Erythroblast (primary cell): ENCODE measurements at regions not wholly inside any gene's neighbourhood (a gene's known extent, or its start where the extent isn't known, plus 50 kb on each side); places are given as distances from the start of the nearest gene placed in this dataset.
A peak's percentile ranks its signal among the peaks of the same experiment; 100 is the strongest.

ENCODE experiments used
- DNase-seq, 2 experiments: peaks; one replicate each; lab custom pipeline; 2025; lab: John Stamatoyannopoulos, UW
- GATA1 ChIP-seq: IDR thresholded peaks from 2 replicates; pipeline ENCODE4 v1.6.1; 2011; ENCODE audit warnings: low read depth, mild to moderate bottlenecking, control low read depth, low read length, moderate library complexity
- POLR2A ChIP-seq: IDR thresholded peaks from 2 replicates; pipeline ENCODE4 v1.6.1; 2011; ENCODE audit warnings: mild to moderate bottlenecking, low read length

GRCh38 chr6:119610754-119611153 lies 261.2 kb upstream of the MAN1A1 start:
- DNase-seq = no peak

DNA sequence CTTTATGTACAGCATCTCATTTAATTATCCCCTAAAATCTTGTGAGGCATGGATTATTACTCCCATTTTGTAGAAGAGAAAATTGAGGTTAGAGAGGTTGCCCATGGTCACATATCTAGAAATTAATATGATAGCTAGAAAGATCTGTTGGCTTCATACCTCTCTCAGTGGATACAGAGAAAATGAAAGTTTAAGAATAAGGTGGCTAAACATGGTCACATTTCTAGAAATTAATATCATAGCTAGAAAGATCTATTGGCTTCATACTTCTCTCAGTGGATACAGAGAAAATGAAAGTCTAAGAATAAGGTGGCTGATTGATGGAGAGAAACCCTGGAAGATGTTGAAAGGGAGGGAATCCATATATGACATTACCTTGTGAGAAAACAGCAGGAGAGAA lies 260.7 kb upstream of the MAN1A1 start:
- TF ChIP-seq GATA1 (no peak), POLR2A (no peak)
- DNase-seq = no peak

More at GRCh38 chr6:119610754-119611153, 261.2 kb upstream of the MAN1A1 start:
- TF ChIP-seq POLR2A (no peak), GATA1 (no peak)

GRCh38 chr6:119609865-119610264 lies 260.3 kb upstream of the MAN1A1 start:
- TF ChIP-seq GATA1 = no peak
- no peak for TF ChIP-seq POLR2A
- no peak for DNase-seq

GRCh38 chr6:119608994-119609393 lies 259.4 kb upstream of the MAN1A1 start:
- no peak for DNase-seq
- TF ChIP-seq GATA1 (no peak), POLR2A (no peak)

- DNase-seq = no peak
- no peak for TF ChIP-seq GATA1
- no peak for TF ChIP-seq POLR2A
Measured at GRCh38 chr6:119604124-119604523, 254.6 kb upstream of the MAN1A1 start.

- no peak for DNase-seq
- TF ChIP-seq GATA1 (no peak), POLR2A (no peak)
Measured at GRCh38 chr6:119603501-119603900, 253.9 kb upstream of the MAN1A1 start.

DNA sequence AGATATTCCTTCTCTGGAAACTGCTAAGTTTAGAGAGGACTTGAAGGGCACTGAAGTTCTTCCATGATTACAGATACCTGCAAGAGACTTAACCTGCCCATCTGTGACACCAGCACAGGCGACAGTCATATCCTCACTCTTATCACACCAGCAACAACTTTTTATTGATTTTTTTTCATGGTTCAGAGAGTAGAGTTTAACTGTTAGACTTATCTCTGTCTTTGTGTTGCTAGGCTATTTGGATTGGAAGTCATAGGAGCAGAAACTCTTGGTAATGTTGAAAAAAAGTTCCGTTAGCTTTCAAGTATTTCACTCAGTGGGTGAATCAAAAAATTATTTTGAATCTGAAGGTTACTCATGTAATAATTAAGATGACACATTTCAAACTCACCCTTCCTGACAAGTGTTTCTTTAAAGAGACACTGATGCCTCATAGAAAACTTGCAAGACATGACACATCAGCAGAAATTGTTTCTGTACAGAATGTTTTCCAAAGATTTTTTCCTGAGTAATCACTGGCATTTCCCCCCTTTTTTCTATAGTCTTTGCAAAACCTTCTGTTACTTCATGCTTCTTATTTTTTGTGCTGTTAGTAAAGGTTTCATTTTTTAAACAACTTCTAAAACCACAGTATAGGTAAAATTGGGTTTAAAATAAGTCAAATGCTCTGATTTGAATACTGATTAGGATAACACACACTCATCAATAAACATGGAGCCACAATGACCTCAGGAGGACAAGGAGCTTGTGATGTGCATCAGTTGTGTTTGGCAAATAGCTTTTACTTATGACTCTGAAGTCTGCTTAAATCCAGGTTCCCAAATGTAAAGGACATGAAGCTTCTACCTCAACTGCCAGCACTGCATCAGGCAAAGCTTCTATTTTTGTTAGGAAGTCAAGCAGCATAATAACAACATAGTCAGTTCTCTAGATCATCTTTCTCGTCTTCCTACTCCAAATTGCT lies 252.9 kb upstream of the MAN1A1 start:
- no peak for TF ChIP-seq POLR2A
- TF ChIP-seq GATA1 = no peak
- no peak for DNase-seq

DNA sequence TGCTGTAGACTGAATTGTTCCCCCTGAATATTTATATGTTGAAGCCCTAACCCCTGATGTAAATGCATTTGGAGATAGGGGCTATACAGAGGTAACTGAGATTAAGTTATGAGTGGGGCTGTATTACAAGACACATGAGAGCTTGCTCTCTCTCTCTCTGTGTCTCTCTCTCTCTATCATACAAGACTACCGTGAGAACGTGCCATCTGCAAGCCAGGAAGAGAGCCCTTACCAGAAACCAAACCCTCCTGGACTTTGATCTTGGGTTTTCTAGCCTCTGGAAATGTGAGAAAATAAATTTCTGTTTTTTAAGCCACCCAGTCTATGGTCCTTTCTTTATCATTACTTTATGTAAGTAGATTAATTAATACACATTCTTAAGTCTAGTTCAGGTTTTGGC lies 249.3 kb upstream of the MAN1A1 start:
- TF ChIP-seq POLR2A = no peak
- no peak for TF ChIP-seq GATA1

DNA sequence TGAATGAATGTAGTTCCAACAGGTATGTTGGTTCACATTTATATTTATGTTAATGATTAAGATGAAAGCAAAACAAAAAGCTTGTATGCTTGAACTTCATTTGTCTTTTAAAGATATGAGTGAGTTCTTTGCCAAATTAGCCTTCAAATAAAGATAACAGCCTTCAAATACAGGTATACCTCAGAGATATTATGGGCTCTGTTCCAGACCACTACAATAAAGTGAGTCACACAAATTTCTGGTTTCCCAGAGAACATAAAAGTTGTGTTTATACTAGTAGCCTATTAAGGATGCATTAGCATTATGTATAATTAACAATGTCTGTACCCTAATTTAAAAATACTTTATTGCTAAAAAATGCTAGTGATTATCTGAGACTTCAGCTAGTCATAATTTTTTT lies 245.3 kb upstream of the MAN1A1 start:
- TF ChIP-seq GATA1 (no peak), POLR2A (no peak)

More for the DNA sequence above, 249.3 kb upstream of the MAN1A1 start:
- DNase-seq = no peak

GRCh38 chr6:119591235-119591634 lies 241.7 kb upstream of the MAN1A1 start:
- TF ChIP-seq GATA1 (no peak), POLR2A (no peak)
- no peak for DNase-seq

More for the DNA sequence above, 245.3 kb upstream of the MAN1A1 start:
- no peak for DNase-seq

DNA sequence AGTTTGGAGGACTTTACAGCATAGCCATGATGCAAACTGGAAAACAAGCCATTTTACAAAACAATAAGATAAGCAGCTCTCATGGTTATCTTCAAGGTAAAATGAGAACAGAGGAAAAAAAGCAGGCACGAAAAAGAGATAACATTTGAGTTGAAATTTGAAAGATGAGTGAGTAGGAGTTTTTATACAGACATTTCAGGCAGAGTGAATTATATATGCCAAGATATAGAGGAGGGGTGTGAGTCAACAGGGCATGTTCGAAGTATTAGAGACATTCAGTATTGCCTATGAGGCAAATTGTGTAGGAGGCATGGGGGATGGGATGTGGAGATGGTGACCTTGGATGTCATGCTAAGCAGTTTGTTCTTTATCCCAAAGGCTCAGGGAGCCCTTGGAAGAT lies 240.5 kb upstream of the MAN1A1 start:
- TF ChIP-seq GATA1 = no peak
- TF ChIP-seq POLR2A = no peak
- DNase-seq = peak in 1 of 2 experiments; percentile 10

DNA sequence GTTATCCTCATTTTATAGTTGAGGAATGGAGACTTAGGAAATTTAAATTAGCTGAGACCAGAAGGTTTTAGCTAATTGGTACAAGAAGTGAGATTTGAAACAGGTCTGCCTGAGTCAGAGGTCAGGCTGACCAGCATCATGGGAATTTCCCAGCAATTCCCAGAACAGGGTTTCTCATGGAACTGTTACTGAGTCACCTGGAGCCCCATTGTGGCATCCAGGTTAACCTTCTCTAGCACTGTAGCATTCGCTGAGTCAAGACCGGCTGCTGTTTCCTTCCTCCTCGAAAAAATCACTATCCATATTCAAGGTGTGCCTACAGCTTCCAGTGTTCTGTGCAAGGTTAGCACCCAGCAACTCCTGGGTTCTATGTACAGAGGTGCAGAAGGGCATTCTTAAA lies 238.0 kb upstream of the MAN1A1 start:
- no peak for TF ChIP-seq POLR2A
- no peak for TF ChIP-seq GATA1
- DNase-seq = no peak

GRCh38 chr6:119586250-119586882 lies 236.8 kb upstream of the MAN1A1 start:
- no peak for TF ChIP-seq GATA1
- no peak for TF ChIP-seq POLR2A
- DNase-seq = no peak

- no peak for TF ChIP-seq POLR2A
- no peak for TF ChIP-seq GATA1
Measured at GRCh38 chr6:119584088-119584487, 234.5 kb upstream of the MAN1A1 start.

More at GRCh38 chr6:119584088-119584487, 234.5 kb upstream of the MAN1A1 start:
- DNase-seq = no peak
